Dedifferentiated amniotic fluid mesenchymal stem cell (primary cell): ENCODE measurements at regions not wholly inside any gene's neighbourhood (a gene's known extent, or its start where the extent isn't known, plus 50 kb on each side); places are given as distances from the start of the nearest gene placed in this dataset.
"Not testable (repeated sequence)": the region's sequence is repeated elsewhere in the genome, so short reads cannot be mapped to it uniquely, and the experiment has no call there.

Experiments used
- DNase-seq: peaks from one replicate; pipeline ENCODE4 v3.0.0-alpha.2; 2016; ENCODE audit errors: extremely low spot score

GRCh38 chr1:148264374-148265276 lies 112.5 kb upstream of the NBPF11 start:
- DNase-seq = no peak

- DNase-seq = no peak
These were observed 111.8 kb upstream of the NBPF11 start for GRCh38 chr1:148263906-148264255.

GRCh38 chr1:148263128-148263905 lies 111.2 kb upstream of the NBPF11 start:
- DNase-seq = peak; percentile 27

- not testable (repeated sequence) for DNase-seq
These were observed 109.6 kb upstream of the NBPF11 start for GRCh38 chr1:148261684-148262083.

GRCh38 chr1:148257886-148258285 lies 105.8 kb upstream of the NBPF11 start:
- not testable (repeated sequence) for DNase-seq

GRCh38 chr1:148254611-148255429 lies 102.7 kb upstream of the NBPF11 start:
- DNase-seq = not testable (repeated sequence)

- not testable (repeated sequence) for DNase-seq
These were observed 101.7 kb upstream of the NBPF11 start for GRCh38 chr1:148253808-148254207.

- not testable (repeated sequence) for DNase-seq
These were observed 96.7 kb upstream of the NBPF11 start for GRCh38 chr1:148248798-148249197.

- not testable (repeated sequence) for DNase-seq
These were observed 94.3 kb upstream of the NBPF11 start for GRCh38 chr1:148246258-148246861.

- not testable (repeated sequence) for DNase-seq
These were observed 93.8 kb upstream of the NBPF11 start for GRCh38 chr1:148245843-148246242.

GRCh38 chr1:148245443-148245842 lies 93.4 kb upstream of the NBPF11 start:
- not testable (repeated sequence) for DNase-seq

- not testable (repeated sequence) for DNase-seq
These were observed 81.2 kb upstream of the NBPF11 start for GRCh38 chr1:148233250-148233649.

- DNase-seq = not testable (repeated sequence)
These were observed 76.8 kb upstream of the NBPF11 start for GRCh38 chr1:148228846-148229245.

GRCh38 chr1:148222399-148223159 lies 70.5 kb upstream of the NBPF11 start:
- DNase-seq = not testable (repeated sequence)

GRCh38 chr1:148221593-148221992 lies 69.5 kb upstream of the NBPF11 start:
- DNase-seq = not testable (repeated sequence)

GRCh38 chr1:148219229-148219628 lies 67.1 kb upstream of the NBPF11 start:
- not testable (repeated sequence) for DNase-seq

- not testable (repeated sequence) for DNase-seq
These were observed 59.1 kb upstream of the NBPF11 start for GRCh38 chr1:148211191-148211590.

- not testable (repeated sequence) for DNase-seq
These were observed 58.5 kb upstream of the NBPF11 start for GRCh38 chr1:148210624-148211023.

GRCh38 chr1:148210166-148210565 lies 58.1 kb upstream of the NBPF11 start:
- DNase-seq = not testable (repeated sequence)

GRCh38 chr1:148202013-148202412 lies 49.9 kb upstream of the NBPF11 start:
- not testable (repeated sequence) for DNase-seq
